ENCODE measurements at regions not wholly inside any gene's neighbourhood (a gene's known extent, or its start where the extent isn't known, plus 50 kb on each side); places are given as distances from the start of the nearest gene placed in this dataset.

- Histone ChIP-seq H3K4me2 (no peak overlapping the region), H2AFZ (ENCODE audit: low read depth) (no peak overlapping the region), H3K4me1 (ENCODE audit: control insufficient read depth in 1 of 2, insufficient read depth in 2 of 2, low read depth in 1 of 2, low read length in 1 of 2) (no peaks in the 10 kb centered on the region), H3F3A (replicated peaks; ENCODE audit: insufficient read depth) (no peaks in the 10 kb centered on the region), H3K9me2 (no peaks in the 10 kb centered on the region), H3K27me3 (ENCODE audit: insufficient read depth) (peaks cover 13% of the 10 kb centered on the region; the same call in 1 of the 2 replicates), H3K36me3 (replicated peaks in 1 of 2; ENCODE audit: control insufficient read depth in 1 of 2, insufficient read depth in 2 of 2, low read length in 1 of 2) (no peaks in the 10 kb centered on the region), H3K9me3 (no peaks in the 10 kb centered on the region), H3K9ac (no peak overlapping the region), H3K27ac (ENCODE audit: low read depth in 2 of 2, low read length in 1 of 2) (no peak overlapping the region), H4K20me1 (ENCODE audit: insufficient read depth) (no peaks in the 10 kb centered on the region), H3K4me3 (ENCODE audit: low read depth in 2 of 2, low read length in 1 of 2) (no peak overlapping the region), H3K79me2 (ENCODE audit: insufficient read depth) (no peaks in the 10 kb centered on the region)
- no peak for TF ChIP-seq REST (IDR thresholded peaks at IDR 0.05; ENCODE audit: low read depth, low read length)
- no peak for TF ChIP-seq GATA2 (CRISPR knock-in tag; IDR thresholded peaks at IDR 0.05)
- TF ChIP-seq FOSL2 (IDR thresholded peaks at IDR 0.05; ENCODE audit: borderline replicate concordance, low read depth) = no peak
- TF ChIP-seq USF2 (IDR thresholded peaks at IDR 0.05; ENCODE audit: borderline replicate concordance, low read depth, low read length) = no peak
- TF ChIP-seq GABPA (IDR thresholded peaks at IDR 0.05; ENCODE audit: low read depth) = no peak
- no peak for TF ChIP-seq NRF1 (IDR thresholded peaks at IDR 0.05; ENCODE audit: low read depth, low read length)
- TF ChIP-seq FOXJ3 (CRISPR knock-in tag; IDR thresholded peaks at IDR 0.05) = no peak
- no peak for TF ChIP-seq FOXM1 (IDR thresholded peaks at IDR 0.05; ENCODE audit: low read depth)
- no peak for TF ChIP-seq MXI1 (IDR thresholded peaks at IDR 0.05; ENCODE audit: low read depth, low read length)
- no peak for TF ChIP-seq NFIC (IDR thresholded peaks at IDR 0.05; ENCODE audit: borderline replicate concordance)
- TF ChIP-seq CHD2 (IDR thresholded peaks at IDR 0.05; ENCODE audit: low read length, partially characterized antibody) = no peak
- TF ChIP-seq ELF1 (IDR thresholded peaks at IDR 0.05) = no peak
- no peak for TF ChIP-seq SIN3A (IDR thresholded peaks at IDR 0.05; ENCODE audit: borderline replicate concordance, low read depth, low read length)
- no peak for TF ChIP-seq RXRA (IDR thresholded peaks at IDR 0.05; ENCODE audit: borderline replicate concordance, low read depth)
- no peak for TF ChIP-seq RCOR1 (IDR thresholded peaks at IDR 0.05; ENCODE audit: low read length)
- no peak for TF ChIP-seq EZH2phosphoT487 (IDR thresholded peaks at IDR 0.05; ENCODE audit: borderline replicate concordance, low read depth)
- no peak for TF ChIP-seq PBX3 (IDR thresholded peaks at IDR 0.05)
- ChIA-PET POLR2A (no interaction called here), CTCF (no interaction called here)
- no peak for DNase-seq
- WGBS (ENCODE audit: low lambda C conversion rate) = 22% methylated on average over 1 of the region's 1 CpG
Measured at GRCh38 chr12:62998454-62998853, 63.5 kb upstream of the PPM1H start.

All from SK-N-SH (cell line).